MV-4-11 (cell line): ENCODE measurements at regions not wholly inside any gene's neighbourhood (a gene's known extent, or its start where the extent isn't known, plus 50 kb on each side); places are given as distances from the start of the nearest gene placed in this dataset.

Experiments
- DNase-seq: peaks from one replicate; lab custom pipeline; 2025; lab: John Stamatoyannopoulos, UW

DNA sequence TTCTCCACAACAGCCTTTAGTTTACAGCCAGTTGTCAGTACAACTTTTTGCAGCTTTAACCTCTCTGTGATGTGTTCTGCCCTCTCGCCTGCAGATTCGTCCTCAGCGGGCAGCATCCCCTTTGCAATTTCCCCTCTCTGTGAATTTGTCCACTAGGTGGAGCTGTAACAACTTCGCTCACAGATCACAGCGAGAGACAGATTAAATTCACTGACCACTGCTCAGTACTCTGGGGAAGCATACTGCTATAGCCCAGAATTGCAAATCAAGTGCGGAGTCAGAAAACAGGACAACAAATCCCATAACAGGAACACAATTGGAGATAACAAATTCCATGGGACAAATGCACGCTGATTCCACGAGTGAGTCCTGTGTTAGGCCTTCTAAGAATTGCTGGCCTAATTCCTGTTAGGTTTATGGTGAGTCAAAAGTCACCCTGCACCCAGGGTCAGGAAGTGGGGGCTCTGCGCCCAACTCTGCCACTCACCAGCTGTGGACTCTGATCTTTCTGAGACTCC lies 2124.9 kb downstream of the MAT2B start:
- peak; percentile 67 for DNase-seq

DNA sequence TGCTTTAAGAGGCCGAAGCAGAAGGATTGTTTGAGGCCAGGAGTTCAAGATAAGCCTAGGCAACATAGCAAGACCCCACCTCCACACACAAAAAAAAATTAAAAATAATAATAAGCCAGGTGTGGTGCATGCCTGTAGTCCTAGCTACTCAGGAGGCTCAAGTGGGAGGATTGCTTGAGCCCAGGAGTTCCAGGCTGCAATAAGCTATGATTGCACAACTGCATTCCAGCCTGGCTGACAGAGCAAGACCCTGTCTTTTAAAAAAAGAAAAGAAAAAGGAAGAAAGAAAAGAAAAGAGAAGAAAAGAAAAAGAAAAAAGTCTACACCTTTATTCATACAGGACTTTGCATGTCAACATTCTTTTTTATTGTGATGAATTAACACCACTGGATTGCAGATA lies 2125.8 kb downstream of the MAT2B start:
- DNase-seq = no peak

DNA sequence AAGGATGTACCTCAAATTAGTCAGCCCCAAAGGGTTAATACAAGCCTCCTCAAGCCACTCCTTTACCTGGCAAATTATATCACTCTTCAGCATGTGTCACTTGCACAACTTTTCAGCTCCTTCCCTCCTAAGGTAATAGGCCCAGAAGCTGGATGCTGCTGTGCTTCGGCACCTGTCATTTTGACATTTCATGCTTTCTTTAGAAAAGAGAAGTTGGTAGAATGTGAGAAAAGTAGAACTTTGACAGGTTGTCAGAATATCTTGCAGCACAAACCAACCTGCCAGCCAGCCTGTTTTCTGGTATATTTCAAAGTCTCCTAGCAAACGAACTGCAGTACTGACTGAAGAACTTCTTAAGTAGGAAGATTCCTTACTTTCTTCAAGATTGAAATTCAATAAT lies 2136.9 kb downstream of the MAT2B start:
- DNase-seq = no peak

DNA sequence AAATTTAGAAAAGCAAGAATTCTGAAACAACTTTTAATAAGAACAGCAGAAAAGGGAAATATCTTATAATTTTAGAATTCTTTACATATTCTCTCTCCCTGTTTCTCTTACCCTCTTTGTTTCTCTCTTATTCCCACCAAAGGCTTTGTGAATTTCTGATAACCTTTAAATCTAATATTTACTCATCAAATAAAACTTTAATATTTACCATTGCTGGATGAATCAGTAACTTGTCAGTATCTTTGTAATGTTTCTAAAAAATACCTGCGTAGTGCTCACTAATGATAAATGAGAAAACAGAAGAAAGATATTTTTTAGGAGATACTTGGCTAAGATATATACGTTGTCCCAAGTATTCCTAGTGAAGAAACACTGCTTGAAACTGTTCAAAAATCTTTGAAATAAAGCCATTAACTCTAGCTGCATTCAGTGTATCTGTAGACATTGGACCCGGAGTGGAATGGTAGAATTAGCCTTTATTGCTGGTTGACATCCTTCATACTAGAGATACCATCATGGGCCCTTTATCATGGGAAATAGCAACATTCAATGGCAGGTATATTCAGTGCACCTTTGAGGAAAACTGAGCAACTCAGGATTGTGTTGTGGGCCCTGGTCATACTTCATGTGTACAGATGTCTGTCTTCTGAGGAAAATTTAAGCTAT lies 2160.4 kb downstream of the MAT2B start:
- DNase-seq = no peak

DNA sequence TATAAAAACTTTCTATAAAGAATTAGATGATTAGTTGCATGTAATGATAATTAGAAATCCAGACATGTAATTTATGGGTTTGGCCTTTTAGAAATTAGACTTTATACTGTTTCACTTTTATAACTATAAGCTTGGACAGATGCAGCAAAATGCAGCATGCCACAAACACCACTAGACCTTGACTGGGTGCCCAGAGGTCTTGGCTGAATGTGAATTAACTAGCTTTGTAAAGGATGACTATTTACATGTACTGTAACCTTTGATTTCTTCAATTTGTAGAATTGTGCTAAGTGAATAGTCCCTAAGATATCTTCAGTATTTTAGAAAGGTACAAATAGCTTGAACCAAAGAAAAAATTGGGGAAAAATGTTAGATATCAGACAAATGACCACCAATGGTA lies 2168.1 kb downstream of the MAT2B start:
- DNase-seq = no peak

DNA sequence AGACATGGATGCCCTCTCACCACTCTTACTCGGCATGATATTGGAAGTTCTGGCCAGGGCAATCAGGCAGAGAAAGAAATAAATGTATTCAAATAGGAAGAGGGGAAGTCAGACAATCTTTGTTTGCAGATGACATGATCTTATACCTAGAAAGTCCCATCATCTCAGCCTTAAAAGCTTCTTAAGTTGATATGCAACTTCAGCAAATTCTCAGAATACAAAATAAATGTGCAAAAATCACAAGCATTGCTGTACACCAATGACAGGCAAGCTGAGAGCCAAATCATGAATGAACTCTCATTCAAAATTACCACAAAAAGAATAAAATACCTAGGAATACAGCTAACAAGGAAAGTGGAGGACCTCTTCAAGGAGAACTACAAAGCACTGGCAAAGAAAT lies 2190.4 kb downstream of the MAT2B start:
- no peak for DNase-seq

DNA sequence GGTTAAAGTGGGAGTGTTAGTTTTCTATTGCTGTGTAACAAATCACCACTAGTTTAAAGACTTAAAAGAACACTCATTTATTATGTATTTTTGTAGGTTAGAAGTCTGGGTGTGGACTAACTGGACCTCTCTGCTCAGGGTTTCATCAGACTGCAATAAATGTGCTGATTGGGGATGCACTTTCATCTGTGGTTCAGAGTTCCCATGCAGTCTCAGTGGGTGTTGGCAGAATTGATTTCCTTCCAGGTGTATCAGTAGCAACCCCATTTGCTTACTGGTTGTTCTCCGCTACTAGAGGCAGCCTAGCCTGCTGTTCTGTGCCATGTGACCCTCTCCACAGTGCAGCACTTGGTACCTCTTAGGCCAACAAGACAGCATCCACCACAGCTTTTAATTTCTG lies 2200.5 kb downstream of the MAT2B start:
- DNase-seq = no peak

DNA sequence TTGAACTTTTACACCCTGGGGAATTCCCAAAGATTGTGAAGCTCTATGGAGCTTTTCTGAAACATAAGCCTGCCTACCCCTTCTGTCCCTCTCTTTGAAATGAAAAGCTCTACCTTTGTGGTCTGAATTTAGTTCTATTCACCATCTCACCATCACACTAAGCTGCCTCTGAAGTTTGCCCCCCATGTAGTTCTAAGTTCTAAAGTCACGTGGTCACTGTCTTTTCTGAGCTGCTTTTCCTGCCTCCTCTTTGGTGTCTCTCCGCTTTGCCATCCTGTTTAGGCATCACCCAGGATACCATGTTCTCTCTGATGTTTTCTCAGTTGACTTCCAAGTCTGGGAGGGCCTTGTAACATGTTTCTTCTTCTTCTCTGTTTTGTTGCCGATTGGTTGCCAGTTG lies 2206.6 kb downstream of the MAT2B start:
- DNase-seq = no peak

DNA sequence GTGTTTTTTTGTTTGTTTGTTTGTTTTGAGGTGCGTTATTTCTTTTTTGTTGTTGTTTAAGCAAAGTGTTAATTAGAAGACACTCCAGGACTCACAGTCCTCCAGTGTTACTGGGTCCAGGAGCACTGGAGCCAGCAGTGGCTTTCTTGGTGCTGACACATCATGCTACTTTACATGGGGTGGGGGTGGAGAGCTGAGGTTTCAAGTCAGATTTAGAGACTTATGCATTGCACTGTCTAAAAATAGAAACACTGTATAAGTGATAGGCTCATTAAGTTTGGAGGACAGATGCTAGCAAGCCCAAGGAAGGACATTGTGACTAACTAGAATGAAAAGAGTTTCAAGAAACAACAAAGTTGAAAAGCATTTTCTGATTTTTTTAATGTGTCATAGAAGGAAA lies 2209.2 kb downstream of the MAT2B start:
- DNase-seq = no peak

DNA sequence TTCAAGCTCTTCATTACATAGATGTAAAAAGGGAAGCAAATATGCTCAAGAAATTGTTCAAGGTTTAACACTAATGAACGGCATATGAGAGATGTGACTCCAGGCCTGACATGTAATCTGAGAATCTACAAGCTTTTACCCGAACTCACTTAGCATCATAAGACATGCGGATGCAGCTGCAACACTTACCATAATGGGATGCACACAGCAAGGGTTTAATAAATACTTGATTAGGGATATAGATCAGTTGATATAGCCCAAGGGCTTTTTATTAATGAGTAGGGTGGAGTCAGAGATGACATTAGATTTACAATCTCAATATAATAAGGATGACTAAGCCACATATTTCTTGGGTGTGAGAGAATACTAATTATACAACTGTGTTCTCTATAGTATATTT lies 2215.5 kb downstream of the MAT2B start:
- DNase-seq = no peak

DNA sequence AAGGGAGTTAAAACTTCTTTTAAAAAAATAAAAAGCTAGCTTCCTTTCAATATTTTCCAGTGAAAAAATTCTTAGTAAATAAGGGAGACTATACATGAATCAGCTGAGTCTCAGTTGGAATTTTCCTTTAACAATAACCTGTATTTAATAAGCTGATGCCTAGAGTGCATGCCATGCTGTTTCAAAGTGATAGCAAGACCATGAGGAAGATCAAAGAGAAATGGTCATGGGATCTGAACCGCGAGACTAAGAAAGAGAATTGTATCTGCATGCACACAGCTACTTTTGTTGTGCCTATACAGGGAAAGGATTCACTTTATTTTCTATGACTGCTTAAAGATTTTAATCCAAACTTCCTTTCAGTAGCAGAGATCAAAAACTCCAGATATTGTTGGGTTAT lies 2217.0 kb downstream of the MAT2B start:
- no peak for DNase-seq

DNA sequence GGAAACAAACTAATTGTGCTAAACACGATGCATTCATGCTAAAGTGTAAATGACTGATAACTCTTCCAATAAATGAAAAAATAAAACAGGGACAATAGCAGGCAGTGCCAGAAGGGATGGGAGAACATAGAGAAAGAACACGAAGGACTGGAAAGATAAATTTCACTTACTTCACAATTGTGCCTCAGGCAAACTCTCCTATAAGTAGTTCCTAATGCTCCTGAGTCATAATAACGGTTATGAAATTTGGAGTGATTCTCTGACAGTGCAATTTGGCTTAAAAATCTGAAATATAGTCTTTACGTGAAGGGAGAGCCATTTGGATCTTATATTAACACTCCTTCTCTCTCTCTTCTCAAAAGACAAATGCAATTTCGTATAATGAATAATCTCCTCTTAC lies 2218.5 kb downstream of the MAT2B start:
- no peak for DNase-seq

DNA sequence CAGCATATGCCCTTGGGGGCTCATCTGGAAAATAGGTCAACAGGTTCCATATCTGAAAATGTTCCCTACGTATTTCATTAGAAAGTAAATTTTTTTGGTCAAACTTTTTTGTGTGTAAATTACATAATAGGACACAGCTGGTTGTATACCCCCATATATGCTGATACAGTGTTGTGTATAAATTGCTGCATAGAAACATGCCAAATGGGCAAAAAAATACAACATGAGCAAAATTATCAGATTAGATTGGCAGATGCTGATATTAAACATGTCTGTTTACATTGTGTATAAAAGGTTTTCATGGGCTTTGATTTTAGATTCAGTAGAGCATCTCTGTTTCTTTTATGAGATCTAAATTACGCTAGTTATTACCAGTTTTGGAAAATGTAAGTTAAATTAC lies 2223.0 kb downstream of the MAT2B start:
- DNase-seq = no peak

DNA sequence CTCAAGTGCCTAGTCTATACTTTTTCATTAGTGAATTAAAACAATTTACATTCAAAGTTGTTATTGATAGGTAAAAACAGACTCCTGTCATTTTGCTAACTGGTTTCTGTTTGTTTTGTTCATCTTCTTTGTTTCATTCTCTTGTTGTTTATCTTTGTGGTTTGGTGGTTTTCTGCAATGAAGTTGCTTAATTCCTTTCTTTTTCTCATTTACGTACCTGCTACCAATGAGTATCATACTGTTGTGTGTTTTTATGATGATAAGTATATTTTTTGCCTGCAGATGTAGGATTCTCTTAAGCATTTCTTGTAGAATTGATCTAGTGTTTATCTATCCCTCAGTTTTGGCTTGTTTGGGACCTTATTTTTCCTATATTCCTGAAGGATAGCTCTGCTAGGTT lies 2230.0 kb downstream of the MAT2B start:
- DNase-seq = no peak

DNA sequence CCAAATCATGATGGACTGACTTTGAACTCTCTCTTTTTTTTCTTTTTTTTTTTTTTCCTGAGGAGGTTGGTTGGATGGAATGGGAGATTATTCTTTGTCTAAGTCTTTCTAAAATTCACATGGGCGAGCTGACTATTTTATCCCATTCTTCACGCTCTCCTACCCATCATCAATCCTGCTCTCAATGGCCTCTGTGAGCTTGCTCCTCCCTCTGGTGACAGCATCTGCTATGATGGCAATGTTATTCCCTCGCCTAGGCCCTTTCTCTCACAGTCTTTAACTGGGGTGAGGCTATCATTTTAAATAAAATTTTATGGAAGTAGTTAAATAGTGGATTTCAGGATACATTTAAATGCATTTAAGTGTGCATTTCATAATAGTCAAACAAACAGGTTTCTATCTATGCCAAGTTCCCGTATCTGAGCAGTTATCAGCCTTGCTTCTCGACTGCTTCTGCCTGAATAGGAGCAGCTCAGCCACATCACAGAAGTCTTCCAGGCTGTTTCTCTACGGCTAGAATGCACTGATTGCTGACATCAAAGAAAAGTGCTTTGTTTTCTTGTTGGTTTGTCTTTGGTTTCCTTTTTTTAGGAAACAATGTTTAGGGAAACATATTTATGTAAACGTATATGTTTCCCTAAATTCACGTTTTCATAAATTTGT lies 2233.8 kb downstream of the MAT2B start:
- no peak for DNase-seq

DNA sequence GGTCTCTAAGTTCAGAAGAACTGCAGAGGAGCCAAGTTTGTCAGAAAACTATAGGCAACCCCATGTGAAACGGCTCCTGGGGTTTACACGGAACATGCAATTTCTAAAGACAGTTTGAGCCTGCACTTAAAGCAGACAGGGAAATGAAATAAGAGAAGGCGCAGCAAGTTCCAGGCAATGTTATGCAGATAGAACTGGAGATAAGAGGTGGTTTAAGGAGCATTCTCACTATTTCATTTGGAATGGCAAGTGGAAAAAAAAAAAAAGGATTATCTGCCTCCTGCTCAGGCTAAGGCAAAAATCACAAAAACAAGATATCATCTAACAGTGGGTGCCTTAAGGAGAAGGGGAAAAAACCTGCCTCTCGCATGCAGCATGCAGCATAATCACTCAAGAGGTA lies 2252.4 kb downstream of the MAT2B start:
- DNase-seq = no peak

DNA sequence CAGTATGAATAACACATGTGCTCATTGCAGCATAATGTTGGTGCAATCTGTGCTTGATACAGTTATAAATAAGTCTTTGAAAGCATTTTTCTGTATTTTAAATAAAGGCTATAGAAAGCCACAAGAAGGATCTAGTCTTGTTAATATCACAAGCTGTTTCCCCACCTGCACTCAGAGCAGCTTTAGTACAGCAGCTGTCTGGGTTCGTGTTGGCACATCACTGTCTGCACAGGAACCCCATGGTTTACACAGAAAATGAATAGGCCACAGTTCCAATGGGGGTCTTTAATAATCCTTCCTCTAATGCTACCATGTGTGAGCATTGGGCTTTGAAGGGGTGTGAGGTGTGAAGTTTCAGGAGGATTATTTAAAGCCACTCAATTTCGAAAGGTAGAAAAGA lies 2269.7 kb downstream of the MAT2B start:
- DNase-seq = no peak

DNA sequence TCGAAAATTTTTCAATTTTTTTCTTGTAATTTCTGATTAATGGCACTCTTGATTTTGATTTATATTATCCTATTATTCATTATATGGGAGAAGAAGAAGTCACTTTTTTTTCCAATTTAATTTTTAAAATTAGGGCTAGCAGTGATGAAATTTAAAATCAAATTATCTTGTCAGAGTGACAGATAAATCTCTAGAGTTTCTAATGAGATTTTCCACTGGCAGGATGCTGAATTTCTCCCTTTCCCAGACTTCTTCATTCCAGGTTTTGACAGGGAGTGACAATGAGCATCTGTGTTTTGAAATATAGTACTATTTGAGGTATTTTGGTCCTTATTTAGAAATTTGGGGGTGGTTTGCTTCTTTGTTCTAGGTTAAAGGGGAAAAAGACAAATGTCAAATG lies 2274.1 kb downstream of the MAT2B start:
- DNase-seq = no peak

DNA sequence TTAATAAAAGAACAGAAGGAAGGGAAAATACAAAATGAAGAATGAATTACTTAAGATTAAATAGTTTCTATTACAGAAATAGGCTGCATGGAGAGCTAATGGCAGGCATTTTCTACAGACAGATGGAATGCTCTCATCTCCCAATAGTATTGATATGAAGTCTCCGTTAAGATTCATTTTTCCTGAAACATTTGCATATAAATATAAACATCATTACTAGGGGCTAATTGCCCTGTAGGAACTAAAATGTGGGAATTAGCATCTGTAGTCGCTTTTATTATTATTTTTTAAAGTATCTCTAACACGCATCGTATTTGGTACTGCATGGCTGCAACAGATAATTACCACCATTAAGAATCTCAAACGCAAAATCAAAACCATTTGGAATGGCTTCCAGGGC lies 2275.5 kb downstream of the MAT2B start:
- DNase-seq = no peak

DNA sequence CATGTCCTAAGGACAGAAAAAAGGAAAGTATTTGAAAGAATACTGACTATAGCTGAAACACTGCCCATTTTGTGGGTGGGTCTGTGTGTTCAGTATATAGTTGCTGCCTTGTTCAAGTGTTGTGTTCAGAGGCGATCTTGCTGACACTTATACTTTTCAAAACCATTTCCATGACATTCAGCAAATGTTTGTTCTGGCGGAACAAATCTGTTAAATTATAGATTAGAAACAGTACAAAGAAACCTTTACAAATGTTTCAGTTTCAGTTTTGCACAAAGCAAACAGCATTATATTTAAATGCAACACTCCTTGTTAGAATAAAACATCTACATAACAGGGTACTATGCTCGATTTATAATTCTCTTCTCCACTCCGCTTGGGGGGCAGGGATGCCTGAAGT lies 2276.3 kb downstream of the MAT2B start:
- DNase-seq = no peak

DNA sequence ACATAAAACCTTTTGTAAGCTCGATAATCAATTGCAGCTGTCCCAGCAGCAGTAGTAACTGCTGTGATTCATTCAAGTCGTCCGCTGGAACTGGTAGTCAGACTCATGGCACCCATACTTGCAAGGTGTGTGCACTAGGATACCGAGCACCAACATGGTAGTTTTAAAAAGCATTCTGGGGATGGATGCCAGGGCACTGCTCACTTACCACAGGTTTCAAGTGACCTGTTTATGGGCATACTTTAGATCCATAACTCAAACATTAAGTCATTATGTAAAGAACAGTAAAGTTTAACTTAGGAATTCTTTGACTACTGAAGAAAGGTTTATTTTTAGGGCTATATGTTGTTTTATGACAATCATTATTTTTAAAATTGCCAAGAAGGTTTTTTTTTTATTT lies 2277.6 kb downstream of the MAT2B start:
- no peak for DNase-seq

DNA sequence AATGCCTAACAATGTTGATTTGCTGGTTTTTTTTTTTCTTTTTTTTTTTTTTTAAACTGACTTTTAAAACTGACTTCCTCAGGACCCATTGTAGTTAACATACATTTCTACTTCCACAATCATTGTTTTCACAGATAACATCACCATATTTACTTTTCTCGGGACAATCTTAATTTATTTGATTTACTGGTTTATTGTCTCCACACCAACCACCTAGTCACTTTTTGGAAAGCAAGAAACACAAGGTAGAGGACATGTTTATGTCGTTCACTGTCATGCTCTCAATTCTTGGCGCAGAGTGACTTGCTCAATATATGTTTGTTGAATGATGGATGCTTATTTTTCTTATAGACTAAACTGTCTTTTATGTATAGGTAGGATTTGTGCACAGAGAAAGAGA lies 2280.7 kb downstream of the MAT2B start:
- no peak for DNase-seq

DNA sequence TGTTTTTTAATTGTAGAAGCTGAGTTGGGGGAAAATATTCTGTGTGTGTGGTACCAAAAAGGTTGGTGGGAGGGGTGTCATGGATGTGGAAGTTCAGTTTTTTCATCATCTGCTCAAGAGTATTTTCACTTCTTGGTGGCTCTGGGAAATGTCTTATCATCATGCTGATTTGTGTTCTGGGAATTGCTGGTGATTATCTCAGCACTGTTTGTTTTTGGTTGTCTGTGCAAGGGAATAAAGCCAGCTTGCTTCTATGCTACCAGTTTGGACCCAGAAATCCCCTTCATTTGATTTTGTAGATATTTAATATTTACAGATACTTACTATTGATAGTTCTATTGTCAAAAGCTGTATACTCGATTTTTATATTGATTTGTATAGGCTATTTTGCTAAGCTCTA lies 2289.7 kb downstream of the MAT2B start:
- no peak for DNase-seq

DNA sequence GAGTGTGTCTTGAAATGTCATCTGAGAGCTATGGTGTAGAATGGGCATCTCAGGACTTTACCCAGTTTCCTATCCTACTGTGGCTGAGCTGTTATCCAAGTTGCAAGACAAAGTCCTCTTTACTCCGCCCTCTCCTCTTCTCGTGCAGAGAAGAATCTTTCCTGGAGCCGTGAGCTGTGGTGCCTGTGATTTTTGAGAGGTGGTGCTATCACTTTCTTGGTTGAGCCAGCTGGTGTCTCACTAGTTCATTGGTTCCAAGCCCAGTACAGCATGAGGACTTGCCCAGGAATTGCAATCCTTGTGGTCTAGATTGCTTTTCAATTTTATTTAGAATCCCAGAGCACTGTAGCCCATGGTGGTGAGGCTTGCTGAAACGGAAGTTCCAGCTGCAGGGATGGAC lies 2300.3 kb downstream of the MAT2B start:
- no peak for DNase-seq
